A549 (cell line): ENCODE measurements at regions not wholly inside any gene's neighbourhood (a gene's known extent, or its start where the extent isn't known, plus 50 kb on each side); places are given as distances from the start of the nearest gene placed in this dataset.

Experiments
- ATOH8 ChIP-seq: fragments of 250-450 bp; sonication (Bioruptor Pico); IDR thresholded peaks from 2 replicates; pipeline ENCODE4 v1.5.0; 2020; ENCODE audit warnings: low read depth, mild to moderate bottlenecking, moderate library complexity
- CEBPB ChIP-seq, 2 experiments: fragments of >200 bp in 1 of 2; sonication (Bioruptor Twin) in 1 of 2; formaldehyde crosslinking in 1 of 2; IDR thresholded peaks; 2 replicates each; pipeline ENCODE4 v1.6.1; 2012 to 2016
- CHD2 ChIP-seq: fragments of 150-350 bp; IDR thresholded peaks from 2 replicates; pipeline ENCODE4 v1.6.1; 2014; ENCODE audit warnings: low read length; ENCODE audit not compliant: partially characterized antibody
- CTCF ChIP-seq: fragments of >200 bp; sonication (Bioruptor Twin); formaldehyde crosslinking; IDR thresholded peaks from 3 replicates; pipeline ENCODE4 v1.5.1; 2016
- EHF ChIP-seq: fragments of 250-450 bp; sonication (Bioruptor Pico); IDR thresholded peaks from 2 replicates; pipeline ENCODE4 v1.5.0; 2020; ENCODE audit warnings: mild to moderate bottlenecking
- JUN ChIP-seq, 2 experiments: fragments of >200 bp; sonication (Bioruptor Twin); formaldehyde crosslinking; IDR thresholded peaks; 2 replicates in 1 of 2; 3 replicates in 1 of 2; pipeline ENCODE4 v1.6.1; 2016 to 2017
- JUNB ChIP-seq: fragments of >200 bp; sonication (Bioruptor Twin); formaldehyde crosslinking; IDR thresholded peaks from 2 replicates; pipeline ENCODE4 v1.6.1; 2016
- MAFK ChIP-seq: fragments of 450-650 bp; IDR thresholded peaks from 2 replicates; pipeline ENCODE4 v1.6.1; 2014; ENCODE audit not compliant: partially characterized antibody
- MAZ ChIP-seq: fragments of 150-350 bp; IDR thresholded peaks from 2 replicates; pipeline ENCODE4 v1.6.1; 2014; ENCODE audit warnings: antibody characterized with exemption, low read depth, low read length, borderline replicate concordance
- POLR2A ChIP-seq: IDR thresholded peaks from 2 replicates; pipeline ENCODE4 v1.6.1; 2012; ENCODE audit warnings: mild to moderate bottlenecking, low read length
- RARB ChIP-seq: fragments of 250-450 bp; sonication (Bioruptor Pico); IDR thresholded peaks from 2 replicates; pipeline ENCODE4 v1.8.0; 2021; ENCODE audit warnings: mild to moderate bottlenecking, moderate library complexity
- TF ChIP-seq, protein P1 (sequence below): fragments of 150-350 bp; IDR thresholded peaks from 2 replicates; pipeline ENCODE4 v1.6.1; 2014; ENCODE audit warnings: low read depth, mild to moderate bottlenecking, low read length

GRCh38 chr1:208857465-208857864 is 613.3 kb upstream of the PLXNA2 start:
- TF ChIP-seq CTCF (no peak), MAFK (no peak), POLR2A (no peak), CHD2 (no peak), JUN (IDR thresholded peaks at IDR 0.05) (no peak), ATOH8 (CRISPR knock-in tag) (no peak), CEBPB (IDR thresholded peaks at IDR 0.05) (no peak), JUNB (no peak), MAZ (no peak), EHF (CRISPR knock-in tag) (no peak), RARB (no peak)
- TF ChIP-seq, protein P1, sequence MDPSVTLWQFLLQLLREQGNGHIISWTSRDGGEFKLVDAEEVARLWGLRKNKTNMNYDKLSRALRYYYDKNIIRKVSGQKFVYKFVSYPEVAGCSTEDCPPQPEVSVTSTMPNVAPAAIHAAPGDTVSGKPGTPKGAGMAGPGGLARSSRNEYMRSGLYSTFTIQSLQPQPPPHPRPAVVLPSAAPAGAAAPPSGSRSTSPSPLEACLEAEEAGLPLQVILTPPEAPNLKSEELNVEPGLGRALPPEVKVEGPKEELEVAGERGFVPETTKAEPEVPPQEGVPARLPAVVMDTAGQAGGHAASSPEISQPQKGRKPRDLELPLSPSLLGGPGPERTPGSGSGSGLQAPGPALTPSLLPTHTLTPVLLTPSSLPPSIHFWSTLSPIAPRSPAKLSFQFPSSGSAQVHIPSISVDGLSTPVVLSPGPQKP, result no peak
